SU-DHL-6 (cell line): ENCODE measurements at regions not wholly inside any gene's neighbourhood (a gene's known extent, or its start where the extent isn't known, plus 50 kb on each side); places are given as distances from the start of the nearest gene placed in this dataset.

ENCODE experiments used
- H2AFZ ChIP-seq: fragments of 200-600 bp; sonication (generic); 2 replicates; pipeline ENCODE4 v1.6.1; 2014; ENCODE audit warnings: low read depth, mild to moderate bottlenecking, moderate library complexity, mixed read lengths, antibody characterized with exemption, low read length; ENCODE audit not compliant: severe bottlenecking
- H3F3A ChIP-seq: fragments of 200-600 bp; shearing (Covaris generic); 2 replicates; pipeline ENCODE4 v1.6.0; 2016; ENCODE audit warnings: antibody characterized with exemption, mild to moderate bottlenecking; ENCODE audit not compliant: insufficient read depth
- H3K27ac ChIP-seq: fragments of 200-600 bp; sonication (generic); 2 replicates; pipeline ENCODE4 v1.5.1; 2016; ENCODE audit warnings: low read depth, mild to moderate bottlenecking, low read length, moderate library complexity, mixed read lengths
- H3K27me3 ChIP-seq: fragments of 200-600 bp; sonication (generic), shearing (Covaris generic); 2 replicates; pipeline ENCODE4 v1.6.0; 2014; ENCODE audit warnings: mild to moderate bottlenecking, low read length
- H3K36me3 ChIP-seq: fragments of 200-600 bp; sonication (generic); 2 replicates; pipeline ENCODE4 v1.6.1; 2014; ENCODE audit warnings: mild to moderate bottlenecking, low read length, mixed read lengths
- H3K4me2 ChIP-seq: fragments of 300-600, 200-600 bp; shearing (Covaris generic), sonication (generic); 2 replicates; pipeline ENCODE4 v1.6.0; 2014; ENCODE audit warnings: low read length, low read depth, mild to moderate bottlenecking; ENCODE audit not compliant: poor library complexity, severe bottlenecking
- H3K4me3 ChIP-seq: fragments of 200-600 bp; sonication (generic); 2 replicates; pipeline ENCODE4 v1.5.1; 2014; ENCODE audit warnings: antibody characterized with exemption, low read length, mild to moderate bottlenecking, mixed read lengths; ENCODE audit not compliant: insufficient read depth, poor library complexity, severe bottlenecking
- H3K79me2 ChIP-seq: fragments of 200-600 bp; sonication (generic); 2 replicates; pipeline ENCODE4 v1.6.1; 2014; ENCODE audit warnings: mild to moderate bottlenecking, low read length, moderate library complexity; ENCODE audit not compliant: insufficient read depth
- H3K9ac ChIP-seq: fragments of 200-600 bp; sonication (generic); 2 replicates; pipeline ENCODE4 v1.7.0; 2014; ENCODE audit warnings: mild to moderate bottlenecking, low read length
- H3K9me2 ChIP-seq: fragments of 200-600 bp; sonication (generic); replicated peaks from 2 replicates; pipeline ENCODE4 v1.6.1; 2014; ENCODE audit warnings: low read length; ENCODE audit not compliant: insufficient read depth
- H3K9me3 ChIP-seq: fragments of 200-600 bp; sonication (generic); 2 replicates; pipeline ENCODE4 v1.6.1; 2014; ENCODE audit warnings: low read length, mixed read lengths; ENCODE audit not compliant: insufficient read depth
- H4K20me1 ChIP-seq: fragments of 200-600 bp; sonication (generic); 2 replicates; pipeline ENCODE4 v1.6.1; 2014; ENCODE audit warnings: low read depth, mild to moderate bottlenecking, antibody characterized with exemption, low read length, moderate library complexity, mixed read lengths
- EZH2phosphoT487 ChIP-seq: fragments of 200-600 bp; sonication (generic), shearing (Covaris generic); conservative IDR thresholded peaks from 2 replicates; pipeline ENCODE4 v1.6.1; 2018; ENCODE audit warnings: mild to moderate bottlenecking, antibody characterized with exemption, low read length, moderate library complexity, mixed read lengths
- TF ChIP-seq, protein P1 (sequence below): fragments of 200-600 bp; sonication (generic); IDR thresholded peaks from one replicate; pipeline ENCODE4 v1.5.1; 2017; ENCODE audit warnings: antibody characterized with exemption, mild to moderate bottlenecking, low read length, moderate library complexity; ENCODE audit not compliant: insufficient read depth, poor library complexity, severe bottlenecking

DNA sequence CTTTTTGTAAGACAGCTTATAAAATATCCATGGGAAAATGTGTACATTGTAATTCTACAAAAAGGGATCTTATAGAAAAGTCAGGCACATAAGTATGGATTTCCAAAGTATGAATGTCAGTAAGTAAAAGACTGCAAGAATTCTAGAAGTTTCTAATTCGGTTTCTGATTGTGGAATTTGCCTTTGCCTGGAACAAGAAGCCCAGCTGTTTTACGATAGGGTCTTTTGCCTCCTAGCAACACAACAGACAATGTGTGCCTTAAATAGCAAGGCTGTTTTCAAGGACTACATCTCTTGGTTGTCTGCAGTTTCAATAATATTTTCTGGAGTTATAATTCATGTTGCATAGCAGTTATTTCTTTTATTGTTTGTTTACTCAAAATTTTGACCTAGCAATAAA, 312.9 kb downstream of the MTX2 start:
- Histone ChIP-seq H4K20me1 (no peaks in the 10 kb centered on the region), H3K27me3 (no peaks in the 10 kb centered on the region), H3K36me3 (no peaks in the 10 kb centered on the region), H3F3A (no peaks in the 10 kb centered on the region), H2AFZ (no peak overlapping the region), H3K9me3 (no peaks in the 10 kb centered on the region), H3K4me3 (no peak overlapping the region), H3K79me2 (no peaks in the 10 kb centered on the region), H3K27ac (no peak overlapping the region), H3K9ac (no peak overlapping the region), H3K9me2 (no peaks in the 10 kb centered on the region), H3K4me2 (no peak overlapping the region)
- no peak for TF ChIP-seq EZH2phosphoT487
- TF ChIP-seq, protein P1, sequence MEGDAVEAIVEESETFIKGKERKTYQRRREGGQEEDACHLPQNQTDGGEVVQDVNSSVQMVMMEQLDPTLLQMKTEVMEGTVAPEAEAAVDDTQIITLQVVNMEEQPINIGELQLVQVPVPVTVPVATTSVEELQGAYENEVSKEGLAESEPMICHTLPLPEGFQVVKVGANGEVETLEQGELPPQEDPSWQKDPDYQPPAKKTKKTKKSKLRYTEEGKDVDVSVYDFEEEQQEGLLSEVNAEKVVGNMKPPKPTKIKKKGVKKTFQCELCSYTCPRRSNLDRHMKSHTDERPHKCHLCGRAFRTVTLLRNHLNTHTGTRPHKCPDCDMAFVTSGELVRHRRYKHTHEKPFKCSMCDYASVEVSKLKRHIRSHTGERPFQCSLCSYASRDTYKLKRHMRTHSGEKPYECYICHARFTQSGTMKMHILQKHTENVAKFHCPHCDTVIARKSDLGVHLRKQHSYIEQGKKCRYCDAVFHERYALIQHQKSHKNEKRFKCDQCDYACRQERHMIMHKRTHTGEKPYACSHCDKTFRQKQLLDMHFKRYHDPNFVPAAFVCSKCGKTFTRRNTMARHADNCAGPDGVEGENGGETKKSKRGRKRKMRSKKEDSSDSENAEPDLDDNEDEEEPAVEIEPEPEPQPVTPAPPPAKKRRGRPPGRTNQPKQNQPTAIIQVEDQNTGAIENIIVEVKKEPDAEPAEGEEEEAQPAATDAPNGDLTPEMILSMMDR: no peak

DNA sequence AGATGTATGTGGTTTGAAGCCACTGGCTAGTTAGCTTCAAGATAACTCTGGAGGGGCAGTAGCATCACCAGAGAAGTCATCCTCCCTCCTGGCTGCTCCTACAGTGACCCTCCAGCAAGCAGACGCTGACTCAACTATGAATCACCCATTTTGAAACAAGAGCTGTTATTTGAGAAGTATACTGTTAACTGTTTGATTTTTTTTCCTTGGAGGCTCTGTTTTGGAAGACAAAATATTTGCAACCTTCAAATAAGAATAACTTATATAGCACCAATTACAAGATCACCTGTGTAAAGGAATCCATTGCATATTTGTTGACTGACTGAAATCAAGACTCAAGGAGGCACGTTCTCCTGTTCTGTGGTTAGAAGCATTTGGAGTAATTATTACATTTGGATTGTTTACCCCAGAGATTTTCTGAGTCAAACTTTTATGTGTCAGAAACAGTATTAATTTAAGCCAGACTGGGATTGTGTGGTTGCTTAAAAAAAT, 313.8 kb downstream of the MTX2 start:
- Histone ChIP-seq H3K9me3 (no peaks in the 10 kb centered on the region), H3K27ac (no peak overlapping the region), H3K4me3 (no peak overlapping the region), H4K20me1 (no peaks in the 10 kb centered on the region), H3K79me2 (no peaks in the 10 kb centered on the region), H3K36me3 (no peaks in the 10 kb centered on the region), H3K9ac (no peak overlapping the region), H3K9me2 (no peaks in the 10 kb centered on the region), H2AFZ (no peak overlapping the region), H3K4me2 (no peak overlapping the region), H3F3A (no peaks in the 10 kb centered on the region), H3K27me3 (no peaks in the 10 kb centered on the region)
- no peak for TF ChIP-seq EZH2phosphoT487
- TF ChIP-seq, protein P1: no peak

DNA sequence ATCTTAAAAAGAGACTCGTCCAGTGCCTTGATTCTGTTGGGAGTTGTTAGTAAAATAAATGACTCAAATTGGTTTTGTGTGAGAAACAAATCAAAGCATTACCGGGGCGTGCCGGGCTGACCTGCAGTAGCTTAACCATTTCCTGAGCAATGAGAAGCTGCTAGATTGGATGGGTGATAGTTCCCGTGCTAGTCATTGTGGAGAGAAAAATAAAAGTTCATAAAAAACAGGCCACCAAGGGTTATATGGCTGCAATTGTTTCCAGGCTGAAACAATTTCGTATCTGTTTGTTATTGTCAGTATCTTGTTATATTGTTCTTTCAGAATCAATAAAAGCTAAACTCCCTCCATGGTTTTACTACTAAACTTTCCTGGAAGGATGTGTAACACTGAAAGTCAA, 314.4 kb downstream of the MTX2 start:
- no peaks in the 10 kb centered on the region for H3K9me3 ChIP-seq
- H3K27ac ChIP-seq: no peak overlapping the region
- no peak overlapping the region for H3K4me2 ChIP-seq
- no peak overlapping the region for H2AFZ ChIP-seq
- no peaks in the 10 kb centered on the region for H3F3A ChIP-seq
- no peaks in the 10 kb centered on the region for H3K27me3 ChIP-seq
- H3K4me3 ChIP-seq: no peak overlapping the region
- H3K36me3 ChIP-seq: no peaks in the 10 kb centered on the region
- no peaks in the 10 kb centered on the region for H3K9me2 ChIP-seq
- H3K79me2 ChIP-seq: no peaks in the 10 kb centered on the region
- TF ChIP-seq, protein P1: no peak
- no peak for TF ChIP-seq EZH2phosphoT487
- no peaks in the 10 kb centered on the region for H4K20me1 ChIP-seq
- H3K9ac ChIP-seq: no peak overlapping the region

DNA sequence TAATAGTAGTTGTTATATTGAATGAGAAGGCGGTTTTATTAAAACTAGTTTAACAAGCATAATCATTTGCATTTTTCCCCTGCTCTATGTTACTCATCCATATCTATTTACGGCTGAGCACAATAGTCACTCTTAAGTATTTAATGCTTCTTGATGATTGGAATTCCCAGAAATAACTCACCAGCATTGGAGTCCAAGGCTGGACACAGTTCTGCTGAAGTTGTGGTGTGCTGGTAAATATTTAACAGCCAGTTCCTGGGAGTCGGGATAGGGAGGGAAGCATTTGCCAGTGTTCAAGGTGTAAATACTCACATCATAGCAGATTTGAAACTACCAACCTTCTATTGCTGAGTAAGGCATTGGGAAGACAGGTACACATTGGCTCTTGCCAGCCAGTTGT, 315.1 kb downstream of the MTX2 start:
- Histone ChIP-seq H3K9me2 (no peaks in the 10 kb centered on the region), H3K4me3 (no peak overlapping the region), H3K36me3 (no peaks in the 10 kb centered on the region), H3K27me3 (no peaks in the 10 kb centered on the region), H3K9ac (no peak overlapping the region), H3F3A (no peaks in the 10 kb centered on the region), H3K9me3 (no peaks in the 10 kb centered on the region), H2AFZ (no peak overlapping the region), H3K27ac (no peak overlapping the region), H3K4me2 (no peak overlapping the region), H3K79me2 (no peaks in the 10 kb centered on the region), H4K20me1 (no peaks in the 10 kb centered on the region)
- TF ChIP-seq EZH2phosphoT487: no peak
- TF ChIP-seq, protein P1: no peak
